ENCODE measurements at regions not wholly inside any gene's neighbourhood (a gene's known extent, or its start where the extent isn't known, plus 50 kb on each side); places are given as distances from the start of the nearest gene placed in this dataset.

- DNase-seq (ENCODE audit: insufficient read length, low spot score) = no peak
- FAIRE-seq = no peak
- no peak for TF ChIP-seq POLR2AphosphoS5 (IDR thresholded peaks at IDR 0.05; ENCODE audit: low read depth, low read length)
- no peak for TF ChIP-seq SPI1 (IDR thresholded peaks at IDR 0.05; ENCODE audit: low read depth, low read length)
- TF ChIP-seq POU2F2 (IDR thresholded peaks at IDR 0.05; ENCODE audit: low read depth, low read length) = no peak
- TF ChIP-seq TAF1 (IDR thresholded peaks at IDR 0.05; ENCODE audit: low read depth, low read length) = no peak
- no peak for TF ChIP-seq POLR2A (IDR thresholded peaks at IDR 0.05; ENCODE audit: low read depth, low read length)
- no peak for TF ChIP-seq PAX5 (IDR thresholded peaks at IDR 0.05; ENCODE audit: insufficient read depth, low read length, severe bottlenecking)
Observed at GRCh38 chr10:44849936-44850335, 61.2 kb upstream of the TMEM72 start.

- FAIRE-seq (no peak), DNase-seq (ENCODE audit: insufficient read length, low spot score) (no peak)
- TF ChIP-seq POLR2AphosphoS5 (IDR thresholded peaks at IDR 0.05; ENCODE audit: low read depth, low read length) (no peak), PAX5 (IDR thresholded peaks at IDR 0.05; ENCODE audit: insufficient read depth, low read length, severe bottlenecking) (no peak), TAF1 (IDR thresholded peaks at IDR 0.05; ENCODE audit: low read depth, low read length) (no peak), SPI1 (IDR thresholded peaks at IDR 0.05; ENCODE audit: low read depth, low read length) (no peak), POLR2A (IDR thresholded peaks at IDR 0.05; ENCODE audit: low read depth, low read length) (no peak), POU2F2 (IDR thresholded peaks at IDR 0.05; ENCODE audit: low read depth, low read length) (no peak)
Observed at GRCh38 chr10:44850356-44850934, 60.7 kb upstream of the TMEM72 start.

GRCh38 chr10:44851413-44851812 is 59.7 kb upstream of the TMEM72 start:
- TF ChIP-seq SPI1 (IDR thresholded peaks at IDR 0.05; ENCODE audit: low read depth, low read length) = no peak
- no peak for TF ChIP-seq POLR2A (IDR thresholded peaks at IDR 0.05; ENCODE audit: low read depth, low read length)
- TF ChIP-seq POU2F2 (IDR thresholded peaks at IDR 0.05; ENCODE audit: low read depth, low read length) = no peak
- no peak for TF ChIP-seq PAX5 (IDR thresholded peaks at IDR 0.05; ENCODE audit: insufficient read depth, low read length, severe bottlenecking)
- no peak for TF ChIP-seq TAF1 (IDR thresholded peaks at IDR 0.05; ENCODE audit: low read depth, low read length)
- no peak for TF ChIP-seq POLR2AphosphoS5 (IDR thresholded peaks at IDR 0.05; ENCODE audit: low read depth, low read length)
- FAIRE-seq (no peak), DNase-seq (ENCODE audit: insufficient read length, low spot score) (no peak)

GRCh38 chr10:44851881-44852280 is 59.3 kb upstream of the TMEM72 start:
- TF ChIP-seq TAF1 (IDR thresholded peaks at IDR 0.05; ENCODE audit: low read depth, low read length) (no peak), POU2F2 (IDR thresholded peaks at IDR 0.05; ENCODE audit: low read depth, low read length) (no peak), PAX5 (IDR thresholded peaks at IDR 0.05; ENCODE audit: insufficient read depth, low read length, severe bottlenecking) (no peak)
- DNase-seq (ENCODE audit: insufficient read length, low spot score) (no peak), FAIRE-seq (no peak)

- TF ChIP-seq POLR2AphosphoS5 (IDR thresholded peaks at IDR 0.05; ENCODE audit: low read depth, low read length) = no peak
- no peak for TF ChIP-seq PAX5 (IDR thresholded peaks at IDR 0.05; ENCODE audit: insufficient read depth, low read length, severe bottlenecking)
- no peak for TF ChIP-seq POLR2A (IDR thresholded peaks at IDR 0.05; ENCODE audit: low read depth, low read length)
- TF ChIP-seq POU2F2 (IDR thresholded peaks at IDR 0.05; ENCODE audit: low read depth, low read length) = no peak
- no peak for TF ChIP-seq SPI1 (IDR thresholded peaks at IDR 0.05; ENCODE audit: low read depth, low read length)
- no peak for TF ChIP-seq TAF1 (IDR thresholded peaks at IDR 0.05; ENCODE audit: low read depth, low read length)
- no peak for DNase-seq (ENCODE audit: insufficient read length, low spot score)
- FAIRE-seq = no peak
Observed at GRCh38 chr10:44853148-44853734, 57.9 kb upstream of the TMEM72 start.

GRCh38 chr10:44853796-44854195 is 57.3 kb upstream of the TMEM72 start:
- TF ChIP-seq POU2F2 (IDR thresholded peaks at IDR 0.05; ENCODE audit: low read depth, low read length) = no peak
- no peak for TF ChIP-seq PAX5 (IDR thresholded peaks at IDR 0.05; ENCODE audit: insufficient read depth, low read length, severe bottlenecking)
- TF ChIP-seq SPI1 (IDR thresholded peaks at IDR 0.05; ENCODE audit: low read depth, low read length) = no peak
- no peak for TF ChIP-seq POLR2AphosphoS5 (IDR thresholded peaks at IDR 0.05; ENCODE audit: low read depth, low read length)
- TF ChIP-seq TAF1 (IDR thresholded peaks at IDR 0.05; ENCODE audit: low read depth, low read length) = no peak
- no peak for TF ChIP-seq POLR2A (IDR thresholded peaks at IDR 0.05; ENCODE audit: low read depth, low read length)
- FAIRE-seq = no peak
- DNase-seq (ENCODE audit: insufficient read length, low spot score) = no peak

- DNase-seq (ENCODE audit: insufficient read length, low spot score) (no peak), FAIRE-seq (no peak)
- TF ChIP-seq POLR2A (IDR thresholded peaks at IDR 0.05; ENCODE audit: low read depth, low read length) = no peak
- no peak for TF ChIP-seq TAF1 (IDR thresholded peaks at IDR 0.05; ENCODE audit: low read depth, low read length)
- TF ChIP-seq PAX5 (IDR thresholded peaks at IDR 0.05; ENCODE audit: insufficient read depth, low read length, severe bottlenecking) = no peak
- TF ChIP-seq POU2F2 (IDR thresholded peaks at IDR 0.05; ENCODE audit: low read depth, low read length) = no peak
- no peak for TF ChIP-seq SPI1 (IDR thresholded peaks at IDR 0.05; ENCODE audit: low read depth, low read length)
- TF ChIP-seq POLR2AphosphoS5 (IDR thresholded peaks at IDR 0.05; ENCODE audit: low read depth, low read length) = no peak
Observed at GRCh38 chr10:44854693-44855350, 56.3 kb upstream of the TMEM72 start.

- FAIRE-seq (no peak), DNase-seq (ENCODE audit: insufficient read length, low spot score) (no peak)
- no peak for TF ChIP-seq TAF1 (IDR thresholded peaks at IDR 0.05; ENCODE audit: low read depth, low read length)
- TF ChIP-seq POLR2AphosphoS5 (IDR thresholded peaks at IDR 0.05; ENCODE audit: low read depth, low read length) = no peak
- TF ChIP-seq SPI1 (IDR thresholded peaks at IDR 0.05; ENCODE audit: low read depth, low read length) = no peak
Observed at GRCh38 chr10:44856696-44857095, 54.4 kb upstream of the TMEM72 start.

- TF ChIP-seq PAX5 (IDR thresholded peaks at IDR 0.05; ENCODE audit: insufficient read depth, low read length, severe bottlenecking) = no peak
- no peak for TF ChIP-seq SPI1 (IDR thresholded peaks at IDR 0.05; ENCODE audit: low read depth, low read length)
- no peak for TF ChIP-seq TAF1 (IDR thresholded peaks at IDR 0.05; ENCODE audit: low read depth, low read length)
- TF ChIP-seq POU2F2 (IDR thresholded peaks at IDR 0.05; ENCODE audit: low read depth, low read length) = no peak
- peak; percentile 75 for DNase-seq (ENCODE audit: insufficient read length, low spot score)
- peak; percentile 93 for FAIRE-seq
Observed at GRCh38 chr10:44857363-44858016, 53.6 kb upstream of the TMEM72 start.

Measured in GM12891 (cell line).